ENCODE measurements at regions not wholly inside any gene's neighbourhood (a gene's known extent, or its start where the extent isn't known, plus 50 kb on each side); places are given as distances from the start of the nearest gene placed in this dataset.

GRCh38 chr7:67771846-67772605 is 775.4 kb downstream of the TYW1 start:
- TF ChIP-seq SIN3A (IDR thresholded peaks at IDR 0.05; ENCODE audit: borderline replicate concordance, insufficient read depth, low read length) (no peak), POLR2AphosphoS5 (IDR thresholded peaks at IDR 0.05; ENCODE audit: low read depth, low read length) (no peak)

Data from PFSK-1 (cell line).